Activated T-cell treated with anti-CD3 and anti-CD28 coated beads, Interleukin-2, amount 50 U/mL, for 24 hours (primary cell): ENCODE measurements at regions not wholly inside any gene's neighbourhood (a gene's known extent, or its start where the extent isn't known, plus 50 kb on each side); places are given as distances from the start of the nearest gene placed in this dataset.
"Not testable (repeated sequence)": the region's sequence is repeated elsewhere in the genome, so short reads cannot be mapped to it uniquely, and the experiment has no call there.

Experiments
- DNase-seq: peaks from one replicate; pipeline ENCODE4 v3.0.0-alpha.2; 2020
- H3K27ac Mint-ChIP-seq: 2 replicates; pipeline ENCODE4 v1.8.0; 2020; ENCODE audit warnings: mild to moderate bottlenecking, mixed read lengths
- H3K27me3 Mint-ChIP-seq: 2 replicates; pipeline ENCODE4 v1.8.0; 2020; ENCODE audit warnings: mixed read lengths
- H3K36me3 Mint-ChIP-seq: 2 replicates; pipeline ENCODE4 v1.8.0; 2020; ENCODE audit warnings: low read depth, mixed read lengths
- H3K4me1 Mint-ChIP-seq: 2 replicates; pipeline ENCODE4 v1.8.0; 2020; ENCODE audit warnings: low read depth, mixed read lengths
- H3K4me3 Mint-ChIP-seq: 2 replicates; pipeline ENCODE4 v1.8.0; 2020; ENCODE audit warnings: mild to moderate bottlenecking, moderate library complexity, mixed read lengths
- H3K9me3 Mint-ChIP-seq: 2 replicates; pipeline ENCODE4 v1.8.0; 2020; ENCODE audit warnings: mixed read lengths

GRCh38 chr4:43637893-43638292, 745.4 kb downstream of the GRXCR1 start:
- not testable (repeated sequence) for H3K4me1 Mint-ChIP-seq, H3K4me3 Mint-ChIP-seq, H3K27ac Mint-ChIP-seq, H3K36me3 Mint-ChIP-seq, DNase-seq, H3K27me3 Mint-ChIP-seq
- H3K9me3 Mint-ChIP-seq = peaks cover 31% of the 10 kb centered on the region

GRCh38 chr4:43651991-43652390, 759.5 kb downstream of the GRXCR1 start:
- no peaks in the 10 kb centered on the region for H3K27me3 Mint-ChIP-seq
- no peaks in the 10 kb centered on the region for H3K36me3 Mint-ChIP-seq
- H3K9me3 Mint-ChIP-seq = peaks cover 7% of the 10 kb centered on the region
- no peaks in the 10 kb centered on the region for H3K4me1 Mint-ChIP-seq
- H3K27ac Mint-ChIP-seq = no peak overlapping the region
- DNase-seq = no peak
- H3K4me3 Mint-ChIP-seq = no peak overlapping the region

- not testable (repeated sequence) for DNase-seq, H3K36me3 Mint-ChIP-seq, H3K27ac Mint-ChIP-seq, H3K4me3 Mint-ChIP-seq, H3K9me3 Mint-ChIP-seq, H3K27me3 Mint-ChIP-seq, H3K4me1 Mint-ChIP-seq
Observed at GRCh38 chr4:43659547-43659946, 767.0 kb downstream of the GRXCR1 start.

GRCh38 chr4:43672265-43672885, 776.2 kb downstream of the KCTD8 start:
- not testable (repeated sequence) for H3K27me3 Mint-ChIP-seq, H3K4me3 Mint-ChIP-seq, H3K27ac Mint-ChIP-seq, H3K36me3 Mint-ChIP-seq, DNase-seq, H3K4me1 Mint-ChIP-seq
- H3K9me3 Mint-ChIP-seq = peaks cover 26% of the 10 kb centered on the region

- Mint-ChIP-seq H3K27ac (no peak overlapping the region), H3K4me3 (no peak overlapping the region), H3K36me3 (no peaks in the 10 kb centered on the region), H3K27me3 (no peaks in the 10 kb centered on the region), H3K9me3 (peaks cover 17% of the 10 kb centered on the region), H3K4me1 (no peaks in the 10 kb centered on the region)
- DNase-seq = no peak
Observed at GRCh38 chr4:43680421-43680820, 768.2 kb downstream of the KCTD8 start.

- DNase-seq = no peak
- Mint-ChIP-seq H3K27ac (no peak overlapping the region), H3K4me1 (no peaks in the 10 kb centered on the region), H3K4me3 (no peak overlapping the region), H3K36me3 (no peaks in the 10 kb centered on the region), H3K27me3 (no peaks in the 10 kb centered on the region), H3K9me3 (peaks cover 14% of the 10 kb centered on the region)
Observed at GRCh38 chr4:43682551-43682950, 766.1 kb downstream of the KCTD8 start.

GRCh38 chr4:43690116-43690515, 758.5 kb downstream of the KCTD8 start:
- Mint-ChIP-seq H3K36me3 (no peaks in the 10 kb centered on the region), H3K27ac (no peak overlapping the region), H3K4me1 (no peaks in the 10 kb centered on the region), H3K4me3 (no peak overlapping the region), H3K9me3 (peaks cover 20% of the 10 kb centered on the region), H3K27me3 (no peaks in the 10 kb centered on the region)
- no peak for DNase-seq

- H3K4me3 Mint-ChIP-seq = no peak overlapping the region
- DNase-seq = no peak
- no peak overlapping the region for H3K27ac Mint-ChIP-seq
- H3K4me1 Mint-ChIP-seq = no peaks in the 10 kb centered on the region
- H3K9me3 Mint-ChIP-seq = peaks cover 19% of the 10 kb centered on the region
- H3K36me3 Mint-ChIP-seq = no peaks in the 10 kb centered on the region
- H3K27me3 Mint-ChIP-seq = no peaks in the 10 kb centered on the region
Observed at GRCh38 chr4:43693876-43694275, 754.7 kb downstream of the KCTD8 start.

GRCh38 chr4:43709443-43709842, 739.2 kb downstream of the KCTD8 start:
- no peak for DNase-seq
- H3K4me3 Mint-ChIP-seq = no peak overlapping the region
- no peaks in the 10 kb centered on the region for H3K4me1 Mint-ChIP-seq
- peaks cover 15% of the 10 kb centered on the region for H3K9me3 Mint-ChIP-seq
- no peak overlapping the region for H3K27ac Mint-ChIP-seq
- no peaks in the 10 kb centered on the region for H3K27me3 Mint-ChIP-seq
- no peaks in the 10 kb centered on the region for H3K36me3 Mint-ChIP-seq

GRCh38 chr4:43716721-43717395, 731.8 kb downstream of the KCTD8 start:
- Mint-ChIP-seq H3K4me1 (no peaks in the 10 kb centered on the region), H3K27me3 (no peaks in the 10 kb centered on the region), H3K27ac (no peak overlapping the region), H3K9me3 (peaks cover 9% of the 10 kb centered on the region), H3K36me3 (no peaks in the 10 kb centered on the region), H3K4me3 (no peak overlapping the region)
- no peak for DNase-seq

- DNase-seq = no peak
- H3K9me3 Mint-ChIP-seq = peaks cover 4% of the 10 kb centered on the region
- no peak overlapping the region for H3K4me3 Mint-ChIP-seq
- H3K4me1 Mint-ChIP-seq = no peaks in the 10 kb centered on the region
- no peaks in the 10 kb centered on the region for H3K36me3 Mint-ChIP-seq
- no peaks in the 10 kb centered on the region for H3K27me3 Mint-ChIP-seq
- no peak overlapping the region for H3K27ac Mint-ChIP-seq
Observed at GRCh38 chr4:43718369-43718768, 730.2 kb downstream of the KCTD8 start.

GRCh38 chr4:43732829-43733426, 715.7 kb downstream of the KCTD8 start:
- H3K4me1 Mint-ChIP-seq = no peaks in the 10 kb centered on the region
- no peak overlapping the region for H3K4me3 Mint-ChIP-seq
- H3K36me3 Mint-ChIP-seq = no peaks in the 10 kb centered on the region
- no peak for DNase-seq
- H3K27ac Mint-ChIP-seq = no peak overlapping the region
- peaks cover 29% of the 10 kb centered on the region for H3K9me3 Mint-ChIP-seq
- H3K27me3 Mint-ChIP-seq = no peaks in the 10 kb centered on the region

- DNase-seq = no peak
Observed at GRCh38 chr4:43742083-43742482, 706.5 kb downstream of the KCTD8 start.

GRCh38 chr4:43754566-43754965, 694.0 kb downstream of the KCTD8 start:
- Mint-ChIP-seq H3K27me3 (no peaks in the 10 kb centered on the region), H3K9me3 (peaks cover 12% of the 10 kb centered on the region), H3K27ac (no peak overlapping the region), H3K36me3 (no peaks in the 10 kb centered on the region), H3K4me1 (no peaks in the 10 kb centered on the region), H3K4me3 (no peak overlapping the region)
- no peak for DNase-seq

More at GRCh38 chr4:43742083-43742482, 706.5 kb downstream of the KCTD8 start:
- Mint-ChIP-seq H3K4me1 (no peaks in the 10 kb centered on the region), H3K27ac (no peak overlapping the region), H3K9me3 (peaks cover 11% of the 10 kb centered on the region), H3K36me3 (no peaks in the 10 kb centered on the region), H3K27me3 (no peaks in the 10 kb centered on the region), H3K4me3 (no peak overlapping the region)

GRCh38 chr4:43757147-43757546, 691.5 kb downstream of the KCTD8 start:
- Mint-ChIP-seq H3K4me3 (no peak overlapping the region), H3K27me3 (no peaks in the 10 kb centered on the region), H3K36me3 (no peaks in the 10 kb centered on the region), H3K9me3 (peaks cover 9% of the 10 kb centered on the region), H3K4me1 (no peaks in the 10 kb centered on the region), H3K27ac (no peak overlapping the region)
- DNase-seq = no peak
